Endothelial cell of umbilical vein (primary cell): ENCODE measurements at regions not wholly inside any gene's neighbourhood (a gene's known extent, or its start where the extent isn't known, plus 50 kb on each side); places are given as distances from the start of the nearest gene placed in this dataset.

Experiments
- BruUV-seq: library from RNA; stranded (reverse); fragments of 400-500 nt; replicated peaks from 2 replicates; lab custom pipeline; 2021; lab: Mats Ljungman, UMichigan
- CTCF ChIA-PET: fragments of 300-600, 350-600 bp; sonication (Branson Sonifier 250); formaldehyde crosslinking; loops from one replicate; lab custom pipeline; 2021; ENCODE audit warnings: antibody characterized with exemption, inconsistent platforms; lab: Charles Lee
- POLR2A ChIA-PET: fragments of 300-600, 350-600 bp; sonication (Branson Sonifier 250); formaldehyde crosslinking; loops from one replicate; lab custom pipeline; 2021; ENCODE audit warnings: antibody characterized with exemption, inconsistent platforms; lab: Charles Lee
- DNase-seq: peaks from one replicate; pipeline ENCODE4 v3.0.0-alpha.2; 2011; ENCODE audit warnings: low read depth, low spot score
- FAIRE-seq: peaks from 2 replicates; lab custom pipeline; 2011; peaks lifted over from hg19 to GRCh38; lab: Jason Lieb, UNC
- H2AFZ ChIP-seq: 2 replicates; pipeline ENCODE4 v1.6.0; 2012; ENCODE audit warnings: low read depth, low read length, control low read depth, inconsistent platforms
- H3K27ac ChIP-seq: 2 replicates; pipeline ENCODE4 v1.5.1; 2011; ENCODE audit warnings: low read depth, mild to moderate bottlenecking, control low read depth, low read length, moderate library complexity; ENCODE audit not compliant: insufficient read depth
- H3K27me3 ChIP-seq, 2 experiments: 2 replicates each; pipeline versions ENCODE4 v1.6.0 to v1.6.1; 2011; ENCODE audit warnings: low read length in 2 of 2, mixed read lengths in 1 of 2; ENCODE audit not compliant: control insufficient read depth in 2 of 2, insufficient read depth in 2 of 2
- H3K36me3 ChIP-seq, 2 experiments: 2 replicates in 1 of 2; 3 replicates in 1 of 2; pipeline ENCODE4 v1.5.1; 2011; ENCODE audit warnings: low read length in 2 of 2, mild to moderate bottlenecking in 1 of 2, moderate library complexity in 1 of 2; ENCODE audit not compliant: control insufficient read depth in 2 of 2, insufficient read depth in 2 of 2; ENCODE audit errors: extremely low read depth in 1 of 2
- H3K4me1 ChIP-seq: 3 replicates; pipeline ENCODE4 v1.5.1; 2011; ENCODE audit warnings: mild to moderate bottlenecking, low read length; ENCODE audit not compliant: control insufficient read depth, insufficient read depth; ENCODE audit errors: extremely low read depth
- H3K4me2 ChIP-seq: 2 replicates; pipeline ENCODE4 v1.6.1; 2011; ENCODE audit warnings: low read length, control low read depth, mixed read lengths; ENCODE audit not compliant: insufficient read depth
- H3K4me3 ChIP-seq, 3 experiments: fragments of 200-600 bp in 1 of 3; sonication (generic), shearing (Covaris generic) in 1 of 3; replicated peaks in 1 of 3; 2 replicates each; pipeline ENCODE4 v1.5.1; 2011 to 2016; ENCODE audit warnings: control low read depth in 3 of 3, low read length in 3 of 3, mild to moderate bottlenecking in 2 of 3, inconsistent platforms in 1 of 3, low read depth in 1 of 3, moderate library complexity in 1 of 3; ENCODE audit not compliant: insufficient read depth in 1 of 3
- H3K79me2 ChIP-seq: 2 replicates; pipeline ENCODE4 v1.6.0; 2012; ENCODE audit warnings: low read length, inconsistent platforms; ENCODE audit not compliant: control insufficient read depth, insufficient read depth
- H3K9ac ChIP-seq: replicated peaks from 2 replicates; pipeline ENCODE3; 2011; ENCODE audit warnings: low read length, control low read depth; ENCODE audit not compliant: insufficient read depth; ENCODE audit errors: extremely low read depth
- H3K9me1 ChIP-seq: replicated peaks from 3 replicates; pipeline ENCODE4 v1.6.0; 2011; ENCODE audit warnings: mild to moderate bottlenecking, low read length; ENCODE audit not compliant: control insufficient read depth, insufficient read depth; ENCODE audit errors: extremely low read depth
- H3K9me3 ChIP-seq: replicated peaks from 2 replicates; pipeline ENCODE4 v1.5.1; 2012; ENCODE audit warnings: low read length, inconsistent platforms; ENCODE audit not compliant: control insufficient read depth, insufficient read depth
- H4K20me1 ChIP-seq: replicated peaks from 2 replicates; pipeline ENCODE3; 2011; ENCODE audit warnings: mild to moderate bottlenecking, low read length; ENCODE audit not compliant: control insufficient read depth, insufficient read depth; ENCODE audit errors: extremely low read depth
- CTCF ChIP-seq, 2 donors: IDR thresholded peaks; 1 replicate in 1 of 2; 2 replicates in 1 of 2; pipeline ENCODE4 v1.5.1; 2011; ENCODE audit warnings: low read length in 2 of 2, mild to moderate bottlenecking in 2 of 2, moderate library complexity in 2 of 2, control low read depth in 1 of 2, inconsistent platforms in 1 of 2, low read depth in 1 of 2; ENCODE audit not compliant: insufficient read depth in 1 of 2; ENCODE audit errors: extremely low read depth in 1 of 2
- EZH2 ChIP-seq: IDR thresholded peaks from 2 replicates; pipeline ENCODE4 v1.6.1; 2012; ENCODE audit warnings: borderline replicate concordance, low read depth, mild to moderate bottlenecking, moderate library complexity, low read length, inconsistent platforms; ENCODE audit not compliant: severe bottlenecking
- FOS ChIP-seq: IDR thresholded peaks from 2 replicates; pipeline ENCODE4 v1.6.1; 2011; ENCODE audit warnings: mild to moderate bottlenecking, low read length, moderate library complexity, borderline replicate concordance; ENCODE audit not compliant: insufficient read depth
- GATA2 ChIP-seq: IDR thresholded peaks from 2 replicates; pipeline ENCODE4 v1.7.0; 2011; ENCODE audit warnings: low read depth, mild to moderate bottlenecking, moderate library complexity, mixed read lengths, low read length; ENCODE audit not compliant: insufficient read length, insufficient read depth
- JUN ChIP-seq: IDR thresholded peaks from 2 replicates; pipeline ENCODE4 v1.6.1; 2011; ENCODE audit warnings: borderline replicate concordance, low read depth; ENCODE audit not compliant: insufficient read length, insufficient read depth
- MAX ChIP-seq: IDR thresholded peaks from 2 replicates; pipeline ENCODE4 v1.6.1; 2011; ENCODE audit not compliant: insufficient read depth, insufficient read length
- MYC ChIP-seq: IDR thresholded peaks from one replicate; pipeline ENCODE4 v1.6.1; 2011; ENCODE audit warnings: mild to moderate bottlenecking, low read depth, low read length
- POLR2A ChIP-seq: IDR thresholded peaks from 2 replicates; pipeline ENCODE4 v1.6.1; 2012; ENCODE audit warnings: low read depth, mild to moderate bottlenecking, control low read depth, low read length
- POLR2AphosphoS5 ChIP-seq: IDR thresholded peaks from 2 replicates; pipeline ENCODE4 v1.6.1; 2012; ENCODE audit warnings: low read depth, mild to moderate bottlenecking, control low read depth, low read length, moderate library complexity; ENCODE audit not compliant: insufficient read depth
- dilution Hi-C: fragments of 300-500 bp; cut with MboI; formaldehyde crosslinking; loops from one replicate; pipeline ENCODE4 v1.15.0; 2019; ENCODE audit warnings: low sequenced_read_pairs; ENCODE audit not compliant: extremely low pct_ligation_motif_present
- intact Hi-C: fragments of 100-400 bp; cut with micrococcal nuclease; formaldehyde crosslinking; loops from one replicate; pipeline ENCODE4 v1.10.0; 2022

- H3K4me3 ChIP-seq = no peak overlapping the region
- no peaks in the 10 kb centered on the region for H4K20me1 ChIP-seq
- CTCF ChIA-PET = no interaction called here
- intact Hi-C loops (no loop called here), dilution Hi-C loops (no loop called here)
- no peaks in the 10 kb centered on the region for H3K4me1 ChIP-seq
- no peaks in the 10 kb centered on the region for H3K9me1 ChIP-seq
- POLR2A ChIA-PET = no interaction called here
- no peak overlapping the region for H3K27ac ChIP-seq
- H3K79me2 ChIP-seq = no peaks in the 10 kb centered on the region
- peaks cover 2% of the 10 kb centered on the region for H3K9me3 ChIP-seq
- TF ChIP-seq POLR2A (no peak), POLR2AphosphoS5 (no peak), MYC (no peak)
- BruUV-seq = no TSS peak
- H3K4me2 ChIP-seq = no peak overlapping the region
- FAIRE-seq = no peak
- H3K36me3 ChIP-seq = no peaks in the 10 kb centered on the region
- DNase-seq = no peak
- no peaks in the 10 kb centered on the region for H3K27me3 ChIP-seq
- H3K9ac ChIP-seq = no peak overlapping the region
- no peak overlapping the region for H2AFZ ChIP-seq
Measured at GRCh38 chr5:7018198-7018597, 305.0 kb downstream of the TENT4A start.

- dilution Hi-C loops = no loop called here
- intact Hi-C loops = no loop called here
- CTCF ChIA-PET = no interaction called here
Measured at GRCh38 chr5:7018601-7019000, 305.4 kb downstream of the TENT4A start.

More at GRCh38 chr5:7018601-7019000, 305.4 kb downstream of the TENT4A start:
- H4K20me1 ChIP-seq = no peaks in the 10 kb centered on the region
- no peak overlapping the region for H3K4me2 ChIP-seq
- FAIRE-seq (no peak), DNase-seq (no peak)
- no peaks in the 10 kb centered on the region for H3K79me2 ChIP-seq
- no peaks in the 10 kb centered on the region for H3K36me3 ChIP-seq
- H3K9me1 ChIP-seq = no peaks in the 10 kb centered on the region
- no peak overlapping the region for H3K27ac ChIP-seq
- H2AFZ ChIP-seq = no peak overlapping the region
- no peaks in the 10 kb centered on the region for H3K4me1 ChIP-seq
- no peak for TF ChIP-seq GATA2
- no peak for TF ChIP-seq POLR2A
- no peak for TF ChIP-seq MYC
- no peak for TF ChIP-seq JUN
- no peak for TF ChIP-seq EZH2
- no peak for TF ChIP-seq FOS
- no peak for TF ChIP-seq CTCF (IDR thresholded peaks at IDR 0.05; ENCODE audit: extremely low read depth in 1 of 2, insufficient read depth in 1 of 2, low read depth in 1 of 2, low read length in 2 of 2)
- TF ChIP-seq POLR2AphosphoS5 = no peak
- no peak for TF ChIP-seq MAX
- H3K9ac ChIP-seq = no peak overlapping the region
- H3K4me3 ChIP-seq = no peak overlapping the region
- H3K27me3 ChIP-seq = no peaks in the 10 kb centered on the region
- H3K9me3 ChIP-seq = peaks cover 2% of the 10 kb centered on the region
- BruUV-seq = no TSS peak
- POLR2A ChIA-PET = no interaction called here
